ENCODE measurements at regions not wholly inside any gene's neighbourhood (a gene's known extent, or its start where the extent isn't known, plus 50 kb on each side); places are given as distances from the start of the nearest gene placed in this dataset.

- TF ChIP-seq CTCF (conservative IDR thresholded peaks at IDR 0.05; ENCODE audit: low read depth, low read length) (no peak), EZH2 (IDR thresholded peaks at IDR 0.05; ENCODE audit: borderline replicate concordance, low read depth, low read length, poor library complexity, severe bottlenecking) (no peak)
Observed at GRCh38 chr1:59199147-59199546, 97.7 kb upstream of the FGGY start.

Measured in A673 (cell line).